Panc1 (cell line): ENCODE measurements at regions not wholly inside any gene's neighbourhood (a gene's known extent, or its start where the extent isn't known, plus 50 kb on each side); places are given as distances from the start of the nearest gene placed in this dataset.

ENCODE experiments used
- ATAC-seq: fragments of 200-7000 bp; cut with Tn5 transposase; 2 replicates; pipeline ENCODE4 v1.9.1; 2020; ENCODE audit warnings: mild to moderate bottlenecking, moderate library complexity
- BruUV-seq: library from RNA; stranded (reverse); fragments of 400-500 nt; replicated peaks from 2 replicates; lab custom pipeline; 2021; lab: Mats Ljungman, UMichigan
- CTCF ChIA-PET: fragments of 300-600 bp; sonication (Branson Sonifier 250); formaldehyde crosslinking; loops from one replicate; lab custom pipeline; 2022; ENCODE audit warnings: antibody characterized with exemption; lab: Charles Lee
- POLR2A ChIA-PET: fragments of 300-600 bp; sonication (Branson Sonifier 250); formaldehyde crosslinking; loops from one replicate; lab custom pipeline; 2022; ENCODE audit warnings: antibody characterized with exemption; lab: Charles Lee
- DNase-seq: peaks from one replicate; pipeline ENCODE4 v3.0.0-alpha.2; 2010; ENCODE audit warnings: low read depth, low spot score
- H3K27ac ChIP-seq: 2 replicates; pipeline ENCODE4 v1.5.1; 2011; ENCODE audit warnings: mild to moderate bottlenecking, low read length, inconsistent platforms
- H3K27me3 ChIP-seq: fragments of 200-500 bp; sonication (Bioruptor generic); 2 replicates; pipeline ENCODE4 v1.6.0; 2014; ENCODE audit warnings: low read length, inconsistent platforms; ENCODE audit not compliant: control insufficient read depth, insufficient read depth
- H3K36me3 ChIP-seq: fragments of 200-500 bp; sonication (Bioruptor generic); 2 replicates; pipeline ENCODE4 v1.5.1; 2014; ENCODE audit warnings: inconsistent platforms, mild to moderate bottlenecking, low read length, moderate library complexity; ENCODE audit not compliant: control insufficient read depth, insufficient read depth
- H3K4me1 ChIP-seq: 2 replicates; pipeline ENCODE4 v1.5.1; 2011; ENCODE audit warnings: inconsistent platforms, mild to moderate bottlenecking, low read length, moderate library complexity; ENCODE audit not compliant: control insufficient read depth, insufficient read depth
- H3K4me3 ChIP-seq, 2 experiments: 2 replicates each; pipeline ENCODE4 v1.5.1; 2011 to 2012; ENCODE audit warnings: low read depth in 2 of 2, low read length in 2 of 2, mild to moderate bottlenecking in 2 of 2, inconsistent platforms in 1 of 2, moderate library complexity in 1 of 2
- H3K9me3 ChIP-seq: fragments of 200-500 bp; sonication (Bioruptor generic); 2 replicates; pipeline ENCODE4 v1.5.1; 2014; ENCODE audit warnings: low read depth, mild to moderate bottlenecking, inconsistent platforms, low read length, moderate library complexity; ENCODE audit not compliant: control insufficient read depth, insufficient read depth
- CTCF ChIP-seq: fragments of 450-650 bp; IDR thresholded peaks from 2 replicates; pipeline ENCODE4 v1.5.1; 2017; ENCODE audit warnings: mild to moderate bottlenecking
- POLR2AphosphoS5 ChIP-seq: IDR thresholded peaks from 2 replicates; pipeline ENCODE4 v1.6.1; 2012; ENCODE audit warnings: mild to moderate bottlenecking, low read depth, low read length, moderate library complexity
- REST ChIP-seq, 2 experiments: IDR thresholded peaks; 2 replicates each; pipeline ENCODE4 v1.6.1; 2011 to 2012; ENCODE audit warnings: low read depth in 2 of 2, control low read depth in 1 of 2, low read length in 1 of 2, mild to moderate bottlenecking in 1 of 2, moderate library complexity in 1 of 2; ENCODE audit not compliant: insufficient read depth in 1 of 2
- SIN3A ChIP-seq: IDR thresholded peaks from 2 replicates; pipeline ENCODE4 v1.6.1; 2012; ENCODE audit warnings: low read depth, mild to moderate bottlenecking, low read length, moderate library complexity, borderline replicate concordance; ENCODE audit not compliant: insufficient read depth
- TCF7L2 ChIP-seq: IDR thresholded peaks from 2 replicates; pipeline ENCODE4 v1.6.1; 2011; ENCODE audit warnings: mild to moderate bottlenecking, low read depth, low read length, inconsistent platforms
- in situ Hi-C: cut with HindIII; loops from 2 replicates; pipeline ENCODE4 v1.10.0; 2016; ENCODE audit warnings: low sequenced_read_pairs, low pct_unique_long_range_greater_than_20kb
- intact Hi-C: fragments of 100-400 bp; cut with micrococcal nuclease; formaldehyde crosslinking; loops from one replicate; pipeline ENCODE4 v1.10.0; 2022; ENCODE audit not compliant: unreplicated experiment

GRCh38 chr12:45651029-45651428 lies 78.5 kb upstream of the ARID2 start:
- intact Hi-C loops (no loop called here), in situ Hi-C loops (no loop called here)
- H3K4me1 ChIP-seq: no peaks in the 10 kb centered on the region
- H3K36me3 ChIP-seq: no peaks in the 10 kb centered on the region
- CTCF ChIA-PET: no interaction called here
- DNase-seq: no peak
- H3K4me3 ChIP-seq: no peak overlapping the region
- H3K27me3 ChIP-seq: peaks cover 5% of the 10 kb centered on the region; the same call in 1 of the 2 replicates
- no TSS peak for BruUV-seq
- no peak overlapping the region for H3K27ac ChIP-seq
- ATAC-seq: no peak
- no peaks in the 10 kb centered on the region for H3K9me3 ChIP-seq
- POLR2A ChIA-PET: no interaction called here
- no peak for TF ChIP-seq CTCF
- TF ChIP-seq TCF7L2: no peak
- TF ChIP-seq REST (IDR thresholded peaks at IDR 0.05; ENCODE audit: insufficient read depth in 1 of 2, low read depth in 2 of 2, low read length in 1 of 2): no peak
- TF ChIP-seq POLR2AphosphoS5: no peak
- TF ChIP-seq SIN3A: no peak

GRCh38 chr12:45654002-45654665 lies 75.4 kb upstream of the ARID2 start:
- ATAC-seq (no peak), DNase-seq (no peak)
- no peak for TF ChIP-seq CTCF
- TF ChIP-seq POLR2AphosphoS5: no peak
- TF ChIP-seq SIN3A: no peak
- no peak for TF ChIP-seq REST (IDR thresholded peaks at IDR 0.05; ENCODE audit: insufficient read depth in 1 of 2, low read depth in 2 of 2, low read length in 1 of 2)
- no peak for TF ChIP-seq TCF7L2
- ChIA-PET CTCF (no interaction called here), POLR2A (no interaction called here)
- BruUV-seq: no TSS peak
- H3K27me3 ChIP-seq: peaks cover 5% of the 10 kb centered on the region; the same call in 1 of the 2 replicates
- no peaks in the 10 kb centered on the region for H3K9me3 ChIP-seq
- no peaks in the 10 kb centered on the region for H3K4me1 ChIP-seq
- no peaks in the 10 kb centered on the region for H3K36me3 ChIP-seq
- H3K4me3 ChIP-seq: no peak overlapping the region
- intact Hi-C loops: no loop called here
- in situ Hi-C loops: no loop called here
- no peak overlapping the region for H3K27ac ChIP-seq
